ENCODE measurements at regions not wholly inside any gene's neighbourhood (a gene's known extent, or its start where the extent isn't known, plus 50 kb on each side); places are given as distances from the start of the nearest gene placed in this dataset.

DNA sequence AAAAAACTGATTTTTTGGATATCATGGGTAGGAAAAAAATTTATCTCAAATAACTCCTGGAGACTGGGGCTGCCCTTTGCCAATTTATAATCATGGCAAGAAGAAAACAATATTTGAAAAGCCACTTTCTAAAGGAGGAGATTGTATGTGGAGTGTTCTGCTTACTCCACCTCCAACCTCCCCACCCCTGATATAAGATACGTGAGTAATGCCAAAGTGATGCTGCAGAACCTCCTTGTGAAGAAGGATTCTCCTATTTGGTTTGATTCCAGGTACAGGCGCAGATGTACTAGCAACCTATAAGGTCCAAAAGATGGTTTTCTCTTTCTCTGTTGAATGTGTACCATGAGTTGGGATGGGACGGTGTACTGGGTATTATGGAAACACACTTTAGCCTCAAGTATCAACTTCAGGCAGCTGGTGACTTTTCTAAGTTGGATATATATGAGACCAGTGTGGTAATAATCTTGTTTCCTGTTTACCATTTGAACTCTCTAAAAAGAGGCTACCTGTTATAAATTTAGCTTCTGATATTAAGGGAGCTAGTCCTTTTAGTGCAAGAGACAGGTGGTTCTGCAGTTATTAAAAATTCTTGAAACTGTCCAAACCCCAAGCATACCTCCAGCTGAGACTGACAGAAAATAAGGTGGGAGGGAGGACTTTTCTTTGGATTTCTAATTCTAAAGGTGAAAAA, 724.0 kb upstream of the MIR17HG start (continued):
- TF ChIP-seq, protein P1, sequence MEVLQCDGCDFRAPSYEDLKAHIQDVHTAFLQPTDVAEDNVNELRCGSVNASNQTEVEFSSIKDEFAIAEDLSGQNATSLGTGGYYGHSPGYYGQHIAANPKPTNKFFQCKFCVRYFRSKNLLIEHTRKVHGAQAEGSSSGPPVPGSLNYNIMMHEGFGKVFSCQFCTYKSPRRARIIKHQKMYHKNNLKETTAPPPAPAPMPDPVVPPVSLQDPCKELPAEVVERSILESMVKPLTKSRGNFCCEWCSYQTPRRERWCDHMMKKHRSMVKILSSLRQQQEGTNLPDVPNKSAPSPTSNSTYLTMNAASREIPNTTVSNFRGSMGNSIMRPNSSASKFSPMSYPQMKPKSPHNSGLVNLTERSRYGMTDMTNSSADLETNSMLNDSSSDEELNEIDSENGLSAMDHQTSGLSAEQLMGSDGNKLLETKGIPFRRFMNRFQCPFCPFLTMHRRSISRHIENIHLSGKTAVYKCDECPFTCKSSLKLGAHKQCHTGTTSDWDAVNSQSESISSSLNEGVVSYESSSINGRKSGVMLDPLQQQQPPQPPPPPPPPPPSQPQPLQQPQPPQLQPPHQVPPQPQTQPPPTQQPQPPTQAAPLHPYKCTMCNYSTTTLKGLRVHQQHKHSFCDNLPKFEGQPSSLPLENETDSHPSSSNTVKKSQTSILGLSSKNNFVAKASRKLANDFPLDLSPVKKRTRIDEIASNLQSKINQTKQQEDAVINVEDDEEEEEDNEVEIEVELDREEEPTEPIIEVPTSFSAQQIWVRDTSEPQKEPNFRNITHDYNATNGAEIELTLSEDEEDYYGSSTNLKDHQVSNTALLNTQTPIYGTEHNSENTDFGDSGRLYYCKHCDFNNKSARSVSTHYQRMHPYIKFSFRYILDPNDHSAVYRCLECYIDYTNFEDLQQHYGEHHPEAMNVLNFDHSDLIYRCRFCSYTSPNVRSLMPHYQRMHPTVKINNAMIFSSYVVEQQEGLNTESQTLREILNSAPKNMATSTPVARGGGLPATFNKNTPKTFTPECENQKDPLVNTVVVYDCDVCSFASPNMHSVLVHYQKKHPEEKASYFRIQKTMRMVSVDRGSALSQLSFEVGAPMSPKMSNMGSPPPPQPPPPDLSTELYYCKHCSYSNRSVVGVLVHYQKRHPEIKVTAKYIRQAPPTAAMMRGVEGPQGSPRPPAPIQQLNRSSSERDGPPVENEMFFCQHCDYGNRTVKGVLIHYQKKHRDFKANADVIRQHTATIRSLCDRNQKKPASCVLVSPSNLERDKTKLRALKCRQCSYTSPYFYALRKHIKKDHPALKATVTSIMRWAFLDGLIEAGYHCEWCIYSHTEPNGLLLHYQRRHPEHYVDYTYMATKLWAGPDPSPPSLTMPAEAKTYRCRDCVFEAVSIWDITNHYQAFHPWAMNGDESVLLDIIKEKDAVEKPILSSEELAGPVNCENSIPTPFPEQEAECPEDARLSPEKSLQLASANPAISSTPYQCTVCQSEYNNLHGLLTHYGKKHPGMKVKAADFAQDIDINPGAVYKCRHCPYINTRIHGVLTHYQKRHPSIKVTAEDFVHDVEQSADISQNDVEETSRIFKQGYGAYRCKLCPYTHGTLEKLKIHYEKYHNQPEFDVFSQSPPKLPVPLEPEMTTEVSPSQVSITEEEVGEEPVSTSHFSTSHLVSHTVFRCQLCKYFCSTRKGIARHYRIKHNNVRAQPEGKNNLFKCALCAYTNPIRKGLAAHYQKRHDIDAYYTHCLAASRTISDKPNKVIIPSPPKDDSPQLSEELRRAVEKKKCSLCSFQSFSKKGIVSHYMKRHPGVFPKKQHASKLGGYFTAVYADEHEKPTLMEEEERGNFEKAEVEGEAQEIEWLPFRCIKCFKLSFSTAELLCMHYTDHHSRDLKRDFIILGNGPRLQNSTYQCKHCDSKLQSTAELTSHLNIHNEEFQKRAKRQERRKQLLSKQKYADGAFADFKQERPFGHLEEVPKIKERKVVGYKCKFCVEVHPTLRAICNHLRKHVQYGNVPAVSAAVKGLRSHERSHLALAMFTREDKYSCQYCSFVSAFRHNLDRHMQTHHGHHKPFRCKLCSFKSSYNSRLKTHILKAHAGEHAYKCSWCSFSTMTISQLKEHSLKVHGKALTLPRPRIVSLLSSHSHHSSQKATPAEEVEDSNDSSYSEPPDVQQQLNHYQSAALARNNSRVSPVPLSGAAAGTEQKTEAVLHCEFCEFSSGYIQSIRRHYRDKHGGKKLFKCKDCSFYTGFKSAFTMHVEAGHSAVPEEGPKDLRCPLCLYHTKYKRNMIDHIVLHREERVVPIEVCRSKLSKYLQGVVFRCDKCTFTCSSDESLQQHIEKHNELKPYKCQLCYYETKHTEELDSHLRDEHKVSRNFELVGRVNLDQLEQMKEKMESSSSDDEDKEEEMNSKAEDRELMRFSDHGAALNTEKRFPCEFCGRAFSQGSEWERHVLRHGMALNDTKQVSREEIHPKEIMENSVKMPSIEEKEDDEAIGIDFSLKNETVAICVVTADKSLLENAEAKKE (CRISPR knock-in tag; IDR thresholded peaks at IDR 0.05) = no peak
- no peak for TF ChIP-seq POLR2AphosphoS5 (IDR thresholded peaks at IDR 0.05; ENCODE audit: low read depth)

DNA sequence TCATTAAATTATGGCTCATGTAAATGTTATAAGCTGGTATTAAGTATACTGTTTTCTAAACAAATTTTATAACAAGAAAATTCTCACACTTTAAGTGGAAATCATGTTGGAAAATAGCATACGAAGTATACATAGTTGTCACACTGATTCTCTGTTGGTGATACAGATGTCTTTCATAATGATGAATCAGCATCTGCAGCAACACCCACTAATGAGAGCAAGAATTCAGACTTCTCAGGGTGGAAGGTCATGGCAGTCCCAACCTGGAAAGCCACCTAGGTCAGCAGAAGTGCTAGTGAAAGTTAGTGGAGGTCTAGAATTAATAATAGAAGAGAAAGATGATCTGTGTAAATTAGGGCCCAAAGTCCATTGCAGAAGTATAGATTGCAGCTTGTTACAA, 719.7 kb upstream of the MIR17HG start:
- no peak overlapping the region for H3K27ac ChIP-seq (ENCODE audit: low read depth)
- H4K20me1 ChIP-seq (replicated peaks; ENCODE audit: insufficient read depth) = no peaks in the 10 kb centered on the region
- no peaks in the 10 kb centered on the region for H3K79me2 ChIP-seq (replicated peaks; ENCODE audit: insufficient read depth)
- H3K27me3 ChIP-seq (ENCODE audit: insufficient read depth) = no peaks in the 10 kb centered on the region
- no peaks in the 10 kb centered on the region for H3K9me2 ChIP-seq (ENCODE audit: insufficient read depth)
- ATAC-seq (no peak), DNase-seq (ENCODE audit: low spot score) (no peak)
- H2AFZ ChIP-seq = no peak overlapping the region
- no peaks in the 10 kb centered on the region for H3F3A ChIP-seq (replicated peaks; ENCODE audit: low read depth)
- Mint-ChIP-seq H3K4me1 (peaks cover 2% of the 10 kb centered on the region; the same call in 1 of the 3 replicates), H3K9me3 (no peaks in the 10 kb centered on the region), H3K36me3 (ENCODE audit: low read depth) (no peaks in the 10 kb centered on the region), H3K27me3 (ENCODE audit: insufficient read depth, low read depth, poor library complexity) (peaks cover 2% of the 10 kb centered on the region), H3K27ac (no peak overlapping the region), H3K4me3 (no peak overlapping the region)
- H3K4me2 ChIP-seq = no peak overlapping the region
- no peak overlapping the region for H3K4me3 ChIP-seq
- no peak for TF ChIP-seq ZNF114 (CRISPR knock-in tag; IDR thresholded peaks at IDR 0.05)
- no peak for TF ChIP-seq EZH2phosphoT487 (IDR thresholded peaks at IDR 0.05; ENCODE audit: unreplicated experiment)
- TF ChIP-seq CREB1 (CRISPR knock-in tag; IDR thresholded peaks at IDR 0.05; ENCODE audit: low read depth) = no peak
- TF ChIP-seq ZNF331 (CRISPR knock-in tag; IDR thresholded peaks at IDR 0.05; ENCODE audit: low read depth) = no peak
- TF ChIP-seq, protein P2, sequence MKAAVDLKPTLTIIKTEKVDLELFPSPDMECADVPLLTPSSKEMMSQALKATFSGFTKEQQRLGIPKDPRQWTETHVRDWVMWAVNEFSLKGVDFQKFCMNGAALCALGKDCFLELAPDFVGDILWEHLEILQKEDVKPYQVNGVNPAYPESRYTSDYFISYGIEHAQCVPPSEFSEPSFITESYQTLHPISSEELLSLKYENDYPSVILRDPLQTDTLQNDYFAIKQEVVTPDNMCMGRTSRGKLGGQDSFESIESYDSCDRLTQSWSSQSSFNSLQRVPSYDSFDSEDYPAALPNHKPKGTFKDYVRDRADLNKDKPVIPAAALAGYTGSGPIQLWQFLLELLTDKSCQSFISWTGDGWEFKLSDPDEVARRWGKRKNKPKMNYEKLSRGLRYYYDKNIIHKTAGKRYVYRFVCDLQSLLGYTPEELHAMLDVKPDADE (IDR thresholded peaks at IDR 0.05) = no peak
- no peak for TF ChIP-seq EZH2 (IDR thresholded peaks at IDR 0.05; ENCODE audit: low read depth, unreplicated experiment)
- TF ChIP-seq, protein P3, sequence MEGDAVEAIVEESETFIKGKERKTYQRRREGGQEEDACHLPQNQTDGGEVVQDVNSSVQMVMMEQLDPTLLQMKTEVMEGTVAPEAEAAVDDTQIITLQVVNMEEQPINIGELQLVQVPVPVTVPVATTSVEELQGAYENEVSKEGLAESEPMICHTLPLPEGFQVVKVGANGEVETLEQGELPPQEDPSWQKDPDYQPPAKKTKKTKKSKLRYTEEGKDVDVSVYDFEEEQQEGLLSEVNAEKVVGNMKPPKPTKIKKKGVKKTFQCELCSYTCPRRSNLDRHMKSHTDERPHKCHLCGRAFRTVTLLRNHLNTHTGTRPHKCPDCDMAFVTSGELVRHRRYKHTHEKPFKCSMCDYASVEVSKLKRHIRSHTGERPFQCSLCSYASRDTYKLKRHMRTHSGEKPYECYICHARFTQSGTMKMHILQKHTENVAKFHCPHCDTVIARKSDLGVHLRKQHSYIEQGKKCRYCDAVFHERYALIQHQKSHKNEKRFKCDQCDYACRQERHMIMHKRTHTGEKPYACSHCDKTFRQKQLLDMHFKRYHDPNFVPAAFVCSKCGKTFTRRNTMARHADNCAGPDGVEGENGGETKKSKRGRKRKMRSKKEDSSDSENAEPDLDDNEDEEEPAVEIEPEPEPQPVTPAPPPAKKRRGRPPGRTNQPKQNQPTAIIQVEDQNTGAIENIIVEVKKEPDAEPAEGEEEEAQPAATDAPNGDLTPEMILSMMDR (conservative IDR thresholded peaks at IDR 0.05; ENCODE audit: low read depth in 2 of 2) = no peak
- H3K36me3 ChIP-seq (ENCODE audit: insufficient read depth) = no peaks in the 10 kb centered on the region
- no peaks in the 10 kb centered on the region for H3K4me1 ChIP-seq (ENCODE audit: insufficient read depth)

Data from GM23338 (cell line).